WTC11 (cell line): ENCODE measurements at regions not wholly inside any gene's neighbourhood (a gene's known extent, or its start where the extent isn't known, plus 50 kb on each side); places are given as distances from the start of the nearest gene placed in this dataset.

Source experiments
- ATAC-seq: fragments of 200-7000 bp; cut with Tn5 transposase; 2 replicates; pipeline ENCODE4 v1.10.0; 2021; ENCODE audit warnings: mild to moderate bottlenecking, moderate library complexity
- CTCF ChIA-PET: fragments of 300-600 bp; sonication (Branson Sonifier 250); formaldehyde crosslinking; loops from one replicate; lab custom pipeline; 2021; ENCODE audit warnings: antibody characterized with exemption; lab: Charles Lee
- POLR2A ChIA-PET: fragments of 350-600 bp; sonication (Branson Sonifier 250); formaldehyde crosslinking; loops from one replicate; lab custom pipeline; 2021; ENCODE audit warnings: antibody characterized with exemption; lab: Charles Lee
- DNase-seq: peaks from one replicate; pipeline ENCODE4 v3.0.0; 2021; ENCODE audit warnings: low spot score
- H3K27ac Mint-ChIP-seq: 2 replicates; pipeline ENCODE4 v1.8.0; 2021; ENCODE audit warnings: mixed read lengths
- H3K27me3 Mint-ChIP-seq: 2 replicates; pipeline ENCODE4 v1.8.0; 2021; ENCODE audit warnings: low read depth, mild to moderate bottlenecking, moderate library complexity, mixed read lengths
- H3K36me3 Mint-ChIP-seq: 2 replicates; pipeline ENCODE4 v1.8.0; 2021; ENCODE audit warnings: mixed read lengths
- H3K4me1 Mint-ChIP-seq: 2 replicates; pipeline ENCODE4 v1.8.0; 2022; ENCODE audit warnings: mixed read lengths
- H3K4me3 Mint-ChIP-seq: 2 replicates; pipeline ENCODE4 v1.8.0; 2021; ENCODE audit warnings: mild to moderate bottlenecking, moderate library complexity, mixed read lengths
- H3K9me3 Mint-ChIP-seq: 2 replicates; pipeline ENCODE4 v1.8.0; 2021; ENCODE audit warnings: mixed read lengths
- MAX ChIP-seq: sonication (generic); formaldehyde crosslinking; IDR thresholded peaks from 2 replicates; pipeline ENCODE4 v1.8.0; 2022; ENCODE audit warnings: mild to moderate bottlenecking, missing genetic modification reagents
- MYBL2 ChIP-seq: sonication (generic); formaldehyde crosslinking; IDR thresholded peaks from 2 replicates; pipeline ENCODE4 v1.8.1; 2023; ENCODE audit warnings: mild to moderate bottlenecking, moderate library complexity, missing genetic modification reagents
- PRDM15 ChIP-seq: sonication (generic); formaldehyde crosslinking; IDR thresholded peaks from 2 replicates; pipeline ENCODE4 v1.8.0; 2022; ENCODE audit warnings: missing genetic modification reagents
- TEAD1 ChIP-seq: sonication (generic); formaldehyde crosslinking; IDR thresholded peaks from 2 replicates; pipeline ENCODE4 v1.8.0; 2022; ENCODE audit warnings: mild to moderate bottlenecking, missing genetic modification reagents
- USF2 ChIP-seq: sonication (generic); formaldehyde crosslinking; IDR thresholded peaks from 2 replicates; pipeline ENCODE4 v1.8.1; 2023; ENCODE audit warnings: mild to moderate bottlenecking, missing genetic modification reagents, moderate library complexity
- ZNF425 ChIP-seq: fragments of 250-450 bp; sonication (Bioruptor Pico); conservative IDR thresholded peaks from 2 replicates; pipeline ENCODE4 v1.9.0; 2021; ENCODE audit warnings: mild to moderate bottlenecking
- TF ChIP-seq, protein P1 (sequence below): sonication (generic); formaldehyde crosslinking; IDR thresholded peaks from 2 replicates; pipeline ENCODE4 v1.8.0; 2023; ENCODE audit warnings: missing genetic modification reagents, mild to moderate bottlenecking, borderline replicate concordance
- TF ChIP-seq, protein P2 (sequence below): sonication (generic); formaldehyde crosslinking; IDR thresholded peaks from 2 replicates; pipeline ENCODE4 v1.8.1; 2023; ENCODE audit warnings: mild to moderate bottlenecking, missing genetic modification reagents, borderline replicate concordance
- TF ChIP-seq, protein P3 (sequence below): sonication (generic); formaldehyde crosslinking; IDR thresholded peaks from 2 replicates; pipeline ENCODE4 v1.8.1; 2023; ENCODE audit warnings: mild to moderate bottlenecking, missing genetic modification reagents

GRCh38 chr1:189619682-189620332 is 857.9 kb downstream of the BRINP3 start (continued):
- TF ChIP-seq, protein P1, sequence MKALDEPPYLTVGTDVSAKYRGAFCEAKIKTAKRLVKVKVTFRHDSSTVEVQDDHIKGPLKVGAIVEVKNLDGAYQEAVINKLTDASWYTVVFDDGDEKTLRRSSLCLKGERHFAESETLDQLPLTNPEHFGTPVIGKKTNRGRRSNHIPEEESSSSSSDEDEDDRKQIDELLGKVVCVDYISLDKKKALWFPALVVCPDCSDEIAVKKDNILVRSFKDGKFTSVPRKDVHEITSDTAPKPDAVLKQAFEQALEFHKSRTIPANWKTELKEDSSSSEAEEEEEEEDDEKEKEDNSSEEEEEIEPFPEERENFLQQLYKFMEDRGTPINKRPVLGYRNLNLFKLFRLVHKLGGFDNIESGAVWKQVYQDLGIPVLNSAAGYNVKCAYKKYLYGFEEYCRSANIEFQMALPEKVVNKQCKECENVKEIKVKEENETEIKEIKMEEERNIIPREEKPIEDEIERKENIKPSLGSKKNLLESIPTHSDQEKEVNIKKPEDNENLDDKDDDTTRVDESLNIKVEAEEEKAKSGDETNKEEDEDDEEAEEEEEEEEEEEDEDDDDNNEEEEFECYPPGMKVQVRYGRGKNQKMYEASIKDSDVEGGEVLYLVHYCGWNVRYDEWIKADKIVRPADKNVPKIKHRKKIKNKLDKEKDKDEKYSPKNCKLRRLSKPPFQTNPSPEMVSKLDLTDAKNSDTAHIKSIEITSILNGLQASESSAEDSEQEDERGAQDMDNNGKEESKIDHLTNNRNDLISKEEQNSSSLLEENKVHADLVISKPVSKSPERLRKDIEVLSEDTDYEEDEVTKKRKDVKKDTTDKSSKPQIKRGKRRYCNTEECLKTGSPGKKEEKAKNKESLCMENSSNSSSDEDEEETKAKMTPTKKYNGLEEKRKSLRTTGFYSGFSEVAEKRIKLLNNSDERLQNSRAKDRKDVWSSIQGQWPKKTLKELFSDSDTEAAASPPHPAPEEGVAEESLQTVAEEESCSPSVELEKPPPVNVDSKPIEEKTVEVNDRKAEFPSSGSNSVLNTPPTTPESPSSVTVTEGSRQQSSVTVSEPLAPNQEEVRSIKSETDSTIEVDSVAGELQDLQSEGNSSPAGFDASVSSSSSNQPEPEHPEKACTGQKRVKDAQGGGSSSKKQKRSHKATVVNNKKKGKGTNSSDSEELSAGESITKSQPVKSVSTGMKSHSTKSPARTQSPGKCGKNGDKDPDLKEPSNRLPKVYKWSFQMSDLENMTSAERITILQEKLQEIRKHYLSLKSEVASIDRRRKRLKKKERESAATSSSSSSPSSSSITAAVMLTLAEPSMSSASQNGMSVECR (CRISPR knock-in tag), result no peak
- no peak for TF ChIP-seq MAX (CRISPR knock-in tag)
- TF ChIP-seq USF2, result no peak
- no peak for TF ChIP-seq PRDM15 (CRISPR knock-in tag)

DNA sequence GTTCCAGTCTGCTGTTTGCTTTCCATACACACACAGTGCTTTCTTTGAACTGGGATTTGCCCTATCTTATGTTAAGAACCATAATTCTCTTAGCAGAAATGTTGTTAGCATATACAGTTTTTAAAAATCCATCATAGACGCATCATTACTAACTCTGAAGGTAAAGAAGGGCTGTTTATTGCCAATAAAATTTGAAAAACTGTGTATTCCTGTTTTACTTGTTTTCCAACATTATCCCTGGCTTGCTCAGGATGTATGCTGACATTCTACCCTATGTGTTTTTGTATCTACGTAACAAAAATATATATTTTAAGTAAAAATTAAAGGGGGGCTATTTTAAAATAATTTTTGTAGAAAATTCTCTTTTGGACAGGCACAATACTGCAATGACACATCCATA is 857.2 kb downstream of the BRINP3 start:
- DNase-seq, result no peak
- CTCF ChIA-PET, result no interaction called here
- TF ChIP-seq PRDM15 (CRISPR knock-in tag), result no peak
- TF ChIP-seq, all 79 proteins: peak for 0
- ATAC-seq, result no peak
- H3K4me1 Mint-ChIP-seq, result no peaks in the 10 kb centered on the region
- H3K27me3 Mint-ChIP-seq, result peaks cover 2% of the 10 kb centered on the region; the same call in 1 of the 2 replicates
- H3K36me3 Mint-ChIP-seq, result no peaks in the 10 kb centered on the region
- no peak overlapping the region for H3K27ac Mint-ChIP-seq
- POLR2A ChIA-PET, result no interaction called here
- H3K4me3 Mint-ChIP-seq, result no peak overlapping the region
- peaks cover 6% of the 10 kb centered on the region for H3K9me3 Mint-ChIP-seq

- Mint-ChIP-seq H3K36me3 (no peaks in the 10 kb centered on the region), H3K4me3 (no peak overlapping the region), H3K27ac (no peak overlapping the region), H3K9me3 (peaks cover 2% of the 10 kb centered on the region), H3K27me3 (peaks cover 2% of the 10 kb centered on the region; the same call in 1 of the 2 replicates), H3K4me1 (no peaks in the 10 kb centered on the region)
- ATAC-seq (no peak), DNase-seq (no peak)
- CTCF ChIA-PET, result no interaction called here
- POLR2A ChIA-PET, result no interaction called here
- TF ChIP-seq TEAD1 (CRISPR knock-in tag) (no peak), ZNF425 (CRISPR knock-in tag) (no peak), MYBL2 (CRISPR knock-in tag) (no peak)
- TF ChIP-seq, protein P2, sequence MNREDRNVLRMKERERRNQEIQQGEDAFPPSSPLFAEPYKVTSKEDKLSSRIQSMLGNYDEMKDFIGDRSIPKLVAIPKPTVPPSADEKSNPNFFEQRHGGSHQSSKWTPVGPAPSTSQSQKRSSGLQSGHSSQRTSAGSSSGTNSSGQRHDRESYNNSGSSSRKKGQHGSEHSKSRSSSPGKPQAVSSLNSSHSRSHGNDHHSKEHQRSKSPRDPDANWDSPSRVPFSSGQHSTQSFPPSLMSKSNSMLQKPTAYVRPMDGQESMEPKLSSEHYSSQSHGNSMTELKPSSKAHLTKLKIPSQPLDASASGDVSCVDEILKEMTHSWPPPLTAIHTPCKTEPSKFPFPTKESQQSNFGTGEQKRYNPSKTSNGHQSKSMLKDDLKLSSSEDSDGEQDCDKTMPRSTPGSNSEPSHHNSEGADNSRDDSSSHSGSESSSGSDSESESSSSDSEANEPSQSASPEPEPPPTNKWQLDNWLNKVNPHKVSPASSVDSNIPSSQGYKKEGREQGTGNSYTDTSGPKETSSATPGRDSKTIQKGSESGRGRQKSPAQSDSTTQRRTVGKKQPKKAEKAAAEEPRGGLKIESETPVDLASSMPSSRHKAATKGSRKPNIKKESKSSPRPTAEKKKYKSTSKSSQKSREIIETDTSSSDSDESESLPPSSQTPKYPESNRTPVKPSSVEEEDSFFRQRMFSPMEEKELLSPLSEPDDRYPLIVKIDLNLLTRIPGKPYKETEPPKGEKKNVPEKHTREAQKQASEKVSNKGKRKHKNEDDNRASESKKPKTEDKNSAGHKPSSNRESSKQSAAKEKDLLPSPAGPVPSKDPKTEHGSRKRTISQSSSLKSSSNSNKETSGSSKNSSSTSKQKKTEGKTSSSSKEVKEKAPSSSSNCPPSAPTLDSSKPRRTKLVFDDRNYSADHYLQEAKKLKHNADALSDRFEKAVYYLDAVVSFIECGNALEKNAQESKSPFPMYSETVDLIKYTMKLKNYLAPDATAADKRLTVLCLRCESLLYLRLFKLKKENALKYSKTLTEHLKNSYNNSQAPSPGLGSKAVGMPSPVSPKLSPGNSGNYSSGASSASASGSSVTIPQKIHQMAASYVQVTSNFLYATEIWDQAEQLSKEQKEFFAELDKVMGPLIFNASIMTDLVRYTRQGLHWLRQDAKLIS, result no peak
- TF ChIP-seq, protein P3, sequence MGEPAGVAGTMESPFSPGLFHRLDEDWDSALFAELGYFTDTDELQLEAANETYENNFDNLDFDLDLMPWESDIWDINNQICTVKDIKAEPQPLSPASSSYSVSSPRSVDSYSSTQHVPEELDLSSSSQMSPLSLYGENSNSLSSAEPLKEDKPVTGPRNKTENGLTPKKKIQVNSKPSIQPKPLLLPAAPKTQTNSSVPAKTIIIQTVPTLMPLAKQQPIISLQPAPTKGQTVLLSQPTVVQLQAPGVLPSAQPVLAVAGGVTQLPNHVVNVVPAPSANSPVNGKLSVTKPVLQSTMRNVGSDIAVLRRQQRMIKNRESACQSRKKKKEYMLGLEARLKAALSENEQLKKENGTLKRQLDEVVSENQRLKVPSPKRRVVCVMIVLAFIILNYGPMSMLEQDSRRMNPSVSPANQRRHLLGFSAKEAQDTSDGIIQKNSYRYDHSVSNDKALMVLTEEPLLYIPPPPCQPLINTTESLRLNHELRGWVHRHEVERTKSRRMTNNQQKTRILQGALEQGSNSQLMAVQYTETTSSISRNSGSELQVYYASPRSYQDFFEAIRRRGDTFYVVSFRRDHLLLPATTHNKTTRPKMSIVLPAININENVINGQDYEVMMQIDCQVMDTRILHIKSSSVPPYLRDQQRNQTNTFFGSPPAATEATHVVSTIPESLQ, result no peak
These were observed 854.3 kb downstream of the BRINP3 start for GRCh38 chr1:189623336-189623735.
